BJ (cell line): ENCODE measurements at regions not wholly inside any gene's neighbourhood (a gene's known extent, or its start where the extent isn't known, plus 50 kb on each side); places are given as distances from the start of the nearest gene placed in this dataset.

Experiments used
- CTCF ChIA-PET: fragments of 350-600 bp; formaldehyde crosslinking; extraction: SDS; loops from one replicate; lab custom pipeline; 2021; ENCODE audit warnings: antibody characterized with exemption, inconsistent platforms; lab: Yijun Ruan, JAX
- POLR2A ChIA-PET: fragments of 300-600 bp; sonication (Branson Sonifier 250); formaldehyde crosslinking; extraction: SDS; loops from one replicate; lab custom pipeline; 2021; ENCODE audit warnings: antibody characterized with exemption; lab: Charles Lee
- DNase-seq: peaks from one replicate; pipeline ENCODE4 v3.0.0-alpha.2; 2011; ENCODE audit warnings: low read depth
- H3K27me3 ChIP-seq: 2 replicates; pipeline ENCODE4 v1.6.0; 2011; ENCODE audit warnings: low read length; ENCODE audit not compliant: control insufficient read depth, insufficient read depth
- H3K36me3 ChIP-seq: 2 replicates; pipeline ENCODE4 v1.5.1; 2011; ENCODE audit warnings: low read length; ENCODE audit not compliant: control insufficient read depth, insufficient read depth
- H3K4me3 ChIP-seq: 2 replicates; pipeline ENCODE4 v1.5.1; 2011; ENCODE audit warnings: low read depth, mild to moderate bottlenecking, control low read depth, low read length
- TF ChIP-seq, protein P1 (sequence below): IDR thresholded peaks from 2 replicates; pipeline ENCODE4 v1.5.1; 2011; ENCODE audit warnings: low read depth, mild to moderate bottlenecking, control low read depth, inconsistent platforms, low read length, moderate library complexity; ENCODE audit not compliant: insufficient read depth

GRCh38 chrX:9341291-9342201, 123.3 kb upstream of the TBL1X start:
- DNase-seq = no peak
- POLR2A ChIA-PET = no interaction called here

DNA sequence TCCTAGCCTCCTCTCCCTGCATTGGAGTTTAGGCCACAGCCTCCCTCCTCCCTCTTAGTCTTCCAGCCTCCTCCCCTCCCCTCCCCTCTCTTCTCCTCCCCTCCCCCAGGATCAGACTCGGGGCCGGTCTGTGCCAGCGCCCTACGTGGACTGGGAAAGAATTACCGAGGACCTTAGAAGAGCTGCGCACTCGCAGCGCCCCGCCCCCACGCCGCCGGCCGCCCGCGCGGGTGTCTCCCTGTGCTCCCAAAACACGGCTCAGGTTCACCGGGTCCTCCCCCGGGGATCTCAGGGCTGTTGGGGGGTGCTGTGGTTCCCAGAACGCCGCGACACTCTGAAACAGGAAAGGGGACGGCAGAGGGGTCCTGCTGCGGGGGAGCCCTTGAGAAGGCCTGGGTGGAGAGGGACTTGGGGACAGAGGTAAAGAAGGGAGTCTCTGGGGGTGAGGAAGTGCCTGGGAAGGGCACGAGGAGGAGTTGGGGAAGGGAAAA, 122.3 kb upstream of the TBL1X start:
- no peak for DNase-seq
- TF ChIP-seq, protein P1, sequence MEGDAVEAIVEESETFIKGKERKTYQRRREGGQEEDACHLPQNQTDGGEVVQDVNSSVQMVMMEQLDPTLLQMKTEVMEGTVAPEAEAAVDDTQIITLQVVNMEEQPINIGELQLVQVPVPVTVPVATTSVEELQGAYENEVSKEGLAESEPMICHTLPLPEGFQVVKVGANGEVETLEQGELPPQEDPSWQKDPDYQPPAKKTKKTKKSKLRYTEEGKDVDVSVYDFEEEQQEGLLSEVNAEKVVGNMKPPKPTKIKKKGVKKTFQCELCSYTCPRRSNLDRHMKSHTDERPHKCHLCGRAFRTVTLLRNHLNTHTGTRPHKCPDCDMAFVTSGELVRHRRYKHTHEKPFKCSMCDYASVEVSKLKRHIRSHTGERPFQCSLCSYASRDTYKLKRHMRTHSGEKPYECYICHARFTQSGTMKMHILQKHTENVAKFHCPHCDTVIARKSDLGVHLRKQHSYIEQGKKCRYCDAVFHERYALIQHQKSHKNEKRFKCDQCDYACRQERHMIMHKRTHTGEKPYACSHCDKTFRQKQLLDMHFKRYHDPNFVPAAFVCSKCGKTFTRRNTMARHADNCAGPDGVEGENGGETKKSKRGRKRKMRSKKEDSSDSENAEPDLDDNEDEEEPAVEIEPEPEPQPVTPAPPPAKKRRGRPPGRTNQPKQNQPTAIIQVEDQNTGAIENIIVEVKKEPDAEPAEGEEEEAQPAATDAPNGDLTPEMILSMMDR = no peak
- no peaks in the 10 kb centered on the region for H3K27me3 ChIP-seq
- no peaks in the 10 kb centered on the region for H3K36me3 ChIP-seq
- no peak overlapping the region for H3K4me3 ChIP-seq
- ChIA-PET POLR2A (no interaction called here), CTCF (interaction anchor here (1.0 kb wide), 1 partner anchor 120 kb away, joined by 3 read pairs; no protein-coding TSS in a partner anchor)

More at GRCh38 chrX:9341291-9342201, 123.3 kb upstream of the TBL1X start:
- TF ChIP-seq, protein P1 = peak; percentile 4; the same call in 1 of the 2 replicates
- Histone ChIP-seq H3K36me3 (no peaks in the 10 kb centered on the region), H3K27me3 (no peaks in the 10 kb centered on the region), H3K4me3 (peak overlapping the region; percentile 3)
- CTCF ChIA-PET = no interaction called here

GRCh38 chrX:9343971-9344370, 120.9 kb upstream of the TBL1X start:
- DNase-seq = no peak
- H3K27me3 ChIP-seq = no peaks in the 10 kb centered on the region
- CTCF ChIA-PET = no interaction called here
- no peaks in the 10 kb centered on the region for H3K36me3 ChIP-seq
- H3K4me3 ChIP-seq = no peak overlapping the region
- TF ChIP-seq, protein P1 = no peak
- POLR2A ChIA-PET = no interaction called here

GRCh38 chrX:9345957-9346356, 118.9 kb upstream of the TBL1X start:
- TF ChIP-seq, protein P1 = no peak
- Histone ChIP-seq H3K4me3 (no peak overlapping the region), H3K36me3 (no peaks in the 10 kb centered on the region), H3K27me3 (no peaks in the 10 kb centered on the region)
- POLR2A ChIA-PET = no interaction called here
- CTCF ChIA-PET = no interaction called here
- no peak for DNase-seq

- H3K4me3 ChIP-seq = no peak overlapping the region
- ChIA-PET POLR2A (no interaction called here), CTCF (interaction anchor here (0.6 to 0.7 kb wide), 2 partner anchors 88 to 536 kb away, joined by 3 to 4 read pairs; no protein-coding TSS in a partner anchor)
- TF ChIP-seq, protein P1 = no peak
- no peaks in the 10 kb centered on the region for H3K36me3 ChIP-seq
- no peak for DNase-seq
- H3K27me3 ChIP-seq = no peaks in the 10 kb centered on the region
Measured at GRCh38 chrX:9349572-9350494, 115.0 kb upstream of the TBL1X start.
